ENCODE measurements at regions not wholly inside any gene's neighbourhood (a gene's known extent, or its start where the extent isn't known, plus 50 kb on each side); places are given as distances from the start of the nearest gene placed in this dataset.

- no peaks in the 10 kb centered on the region for H3K9me3 ChIP-seq (ENCODE audit: insufficient read depth, low read depth)
- no peak overlapping the region for H3K4me2 ChIP-seq
- no peaks in the 10 kb centered on the region for H3K27me3 ChIP-seq (ENCODE audit: insufficient read depth, low read depth)
- H4K20me1 ChIP-seq (ENCODE audit: insufficient read depth): no peaks in the 10 kb centered on the region; the same call in 1 of the 2 replicates
- no peaks in the 10 kb centered on the region for H3K4me1 ChIP-seq (replicated peaks; ENCODE audit: insufficient read depth)
- H3F3A ChIP-seq (ENCODE audit: insufficient read depth, low read depth): no peaks in the 10 kb centered on the region; the same call in 1 of the 2 replicates
- CTCF ChIA-PET: no interaction called here
- POLR2A ChIA-PET (ENCODE audit: unreplicated experiment): no interaction called here
- H2AFZ ChIP-seq: no peak overlapping the region
- no peak overlapping the region for H3K4me3 ChIP-seq
- no peaks in the 10 kb centered on the region for H3K79me2 ChIP-seq (ENCODE audit: low read depth)
- no peak overlapping the region for H3K27ac ChIP-seq
- H3K36me3 ChIP-seq (ENCODE audit: low read depth): peaks cover 30% of the 10 kb centered on the region; the same call in 1 of the 2 replicates
- DNase-seq: no peak
- TF ChIP-seq CTCF (conservative IDR thresholded peaks at IDR 0.05): no peak
- TF ChIP-seq EZH2 (IDR thresholded peaks at IDR 0.05; ENCODE audit: low read depth): no peak
- H3K9me2 ChIP-seq (ENCODE audit: insufficient read depth): peaks cover 5% of the 10 kb centered on the region; the same call in 1 of the 2 replicates
- intact Hi-C loops (cut with micrococcal nuclease; ENCODE audit: unreplicated experiment): no loop called here
- no TSS peak for BruUV-seq (replicated peaks)
Observed at GRCh38 chr4:122252584-122252983, 100.5 kb downstream of the BLTP1 start.

DNA sequence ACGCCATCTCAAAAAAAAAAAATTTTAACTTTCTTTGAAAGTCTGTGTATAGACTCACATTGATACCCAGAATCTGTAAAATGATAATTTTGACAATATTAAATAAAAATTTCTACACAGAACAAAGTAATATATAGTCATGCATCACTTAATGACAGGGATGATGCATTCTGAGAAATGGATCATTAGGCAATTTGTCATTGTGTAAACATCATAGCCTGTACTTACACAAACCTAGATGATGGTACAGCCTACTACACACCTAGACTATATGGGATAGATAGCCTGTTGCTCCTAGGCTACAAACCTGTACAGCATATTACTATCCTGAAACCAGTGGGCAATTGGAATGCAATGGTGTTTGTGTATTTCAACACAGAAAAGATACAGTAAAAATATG, 107.7 kb downstream of the BLTP1 start:
- DNase-seq: peak in 1 of 2 experiments; percentile 22
- Histone ChIP-seq H3K27ac (no peak overlapping the region), H3K79me2 (ENCODE audit: low read depth) (no peaks in the 10 kb centered on the region), H3F3A (ENCODE audit: insufficient read depth, low read depth) (no peaks in the 10 kb centered on the region; the same call in 1 of the 2 replicates), H4K20me1 (ENCODE audit: insufficient read depth) (no peaks in the 10 kb centered on the region), H3K4me3 (no peak overlapping the region), H2AFZ (no peak overlapping the region), H3K4me2 (no peak overlapping the region), H3K9me2 (ENCODE audit: insufficient read depth) (no peaks in the 10 kb centered on the region), H3K27me3 (ENCODE audit: insufficient read depth, low read depth) (no peaks in the 10 kb centered on the region), H3K4me1 (replicated peaks; ENCODE audit: insufficient read depth) (no peaks in the 10 kb centered on the region), H3K9me3 (ENCODE audit: insufficient read depth, low read depth) (no peaks in the 10 kb centered on the region; the same call in 1 of the 2 replicates), H3K36me3 (ENCODE audit: low read depth) (peaks cover 25% of the 10 kb centered on the region; the same call in 1 of the 2 replicates)
- BruUV-seq (replicated peaks): no TSS peak
- ChIA-PET CTCF (no interaction called here), POLR2A (ENCODE audit: unreplicated experiment) (no interaction called here)
- TF ChIP-seq CTCF (conservative IDR thresholded peaks at IDR 0.05) (no peak), EZH2 (IDR thresholded peaks at IDR 0.05; ENCODE audit: low read depth) (no peak)
- intact Hi-C loops (cut with micrococcal nuclease; ENCODE audit: unreplicated experiment): no loop called here

DNA sequence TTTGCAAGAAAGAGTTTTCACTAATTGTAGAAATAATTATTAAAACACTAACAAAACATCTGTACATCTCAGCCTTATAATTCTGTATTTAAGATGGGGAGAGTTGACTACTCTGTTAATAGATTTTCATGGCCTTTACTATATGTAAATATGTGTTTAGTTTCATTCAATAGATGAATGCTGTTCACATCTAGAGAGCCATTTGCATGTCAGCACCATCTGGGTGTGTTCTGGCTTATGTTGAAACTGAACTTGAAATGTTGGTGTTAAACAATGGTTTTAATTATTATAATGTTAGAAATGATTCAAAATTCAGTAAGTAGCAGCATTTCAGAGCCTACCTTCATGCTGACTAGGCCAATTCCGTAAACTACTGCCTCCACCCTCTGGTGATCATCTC, 102.5 kb upstream of the ADAD1 start:
- no peaks in the 10 kb centered on the region for H3K4me1 ChIP-seq (replicated peaks; ENCODE audit: insufficient read depth)
- 0 out of 2 replicates have a peak, but pooled peaks cover 27% of the 10 kb centered on the region for H3K36me3 ChIP-seq (ENCODE audit: low read depth)
- intact Hi-C loops (cut with micrococcal nuclease; ENCODE audit: unreplicated experiment): no loop called here
- BruUV-seq (replicated peaks): no TSS peak
- H3F3A ChIP-seq (ENCODE audit: insufficient read depth, low read depth): no peaks in the 10 kb centered on the region
- H2AFZ ChIP-seq: no peak overlapping the region
- H3K9me2 ChIP-seq (ENCODE audit: insufficient read depth): 0 out of 2 replicates have a peak, but pooled peaks cover 4% of the 10 kb centered on the region
- ChIA-PET CTCF (no interaction called here), POLR2A (ENCODE audit: unreplicated experiment) (no interaction called here)
- no peak overlapping the region for H3K4me3 ChIP-seq
- H3K79me2 ChIP-seq (ENCODE audit: low read depth): no peaks in the 10 kb centered on the region
- no peak overlapping the region for H3K27ac ChIP-seq
- DNase-seq: peak in 1 of 2 experiments; percentile 23
- H3K27me3 ChIP-seq (ENCODE audit: insufficient read depth, low read depth): no peaks in the 10 kb centered on the region
- H4K20me1 ChIP-seq (ENCODE audit: insufficient read depth): no peaks in the 10 kb centered on the region
- no peak for TF ChIP-seq EZH2 (IDR thresholded peaks at IDR 0.05; ENCODE audit: low read depth)
- TF ChIP-seq CTCF (conservative IDR thresholded peaks at IDR 0.05): no peak
- H3K4me2 ChIP-seq: no peak overlapping the region
- H3K9me3 ChIP-seq (ENCODE audit: insufficient read depth, low read depth): no peaks in the 10 kb centered on the region

Data from PC-9 (cell line).